Activated CD4-positive, alpha-beta T cell treated with anti-CD3 and anti-CD28 coated beads, Interleukin-2, amount 50 U/mL, for 48 hours (primary cell): ENCODE measurements at regions not wholly inside any gene's neighbourhood (a gene's known extent, or its start where the extent isn't known, plus 50 kb on each side); places are given as distances from the start of the nearest gene placed in this dataset.

ENCODE experiments used
- DNase-seq, 2 experiments: peaks; one replicate each; pipeline ENCODE4 v3.0.0-alpha.2; 2020

- no peak for DNase-seq
These were observed 257.3 kb upstream of the NEIL3 start for GRCh38 chr4:177052211-177052934.

- no peak for DNase-seq
These were observed 252.5 kb upstream of the NEIL3 start for GRCh38 chr4:177057186-177057585.

- no peak for DNase-seq
These were observed 245.6 kb upstream of the NEIL3 start for GRCh38 chr4:177064116-177064515.

- no peak for DNase-seq
These were observed 244.8 kb upstream of the NEIL3 start for GRCh38 chr4:177064729-177065394.

GRCh38 chr4:177066746-177067145 is 242.9 kb upstream of the NEIL3 start:
- no peak for DNase-seq

- DNase-seq = no peak
These were observed 239.1 kb upstream of the NEIL3 start for GRCh38 chr4:177070533-177071058.

GRCh38 chr4:177077095-177077971 is 232.3 kb upstream of the NEIL3 start:
- no peak for DNase-seq

GRCh38 chr4:177079327-177079726 is 230.3 kb upstream of the NEIL3 start:
- DNase-seq = no peak

- DNase-seq = no peak
These were observed 229.3 kb upstream of the NEIL3 start for GRCh38 chr4:177080388-177080787.

- DNase-seq = no peak
These were observed 222.6 kb upstream of the NEIL3 start for GRCh38 chr4:177087060-177087459.

GRCh38 chr4:177087499-177087898 is 222.2 kb upstream of the NEIL3 start:
- no peak for DNase-seq

- DNase-seq = no peak
These were observed 218.2 kb upstream of the NEIL3 start for GRCh38 chr4:177091515-177091914.

GRCh38 chr4:177092807-177093206 is 216.9 kb upstream of the NEIL3 start:
- no peak for DNase-seq

GRCh38 chr4:177093964-177094363 is 215.7 kb upstream of the NEIL3 start:
- DNase-seq = no peak

- no peak for DNase-seq
These were observed 212.4 kb upstream of the NEIL3 start for GRCh38 chr4:177097291-177097690.

GRCh38 chr4:177099211-177099610 is 210.5 kb upstream of the NEIL3 start:
- no peak for DNase-seq

- no peak for DNase-seq
These were observed 209.4 kb upstream of the NEIL3 start for GRCh38 chr4:177100307-177100706.

- DNase-seq = no peak
These were observed 206.1 kb upstream of the NEIL3 start for GRCh38 chr4:177103619-177104018.

GRCh38 chr4:177105536-177105935 is 204.1 kb upstream of the NEIL3 start:
- no peak for DNase-seq

GRCh38 chr4:177107288-177107921 is 202.3 kb upstream of the NEIL3 start:
- no peak for DNase-seq

- no peak for DNase-seq
These were observed 201.0 kb upstream of the NEIL3 start for GRCh38 chr4:177108708-177109107.

GRCh38 chr4:177109769-177110168 is 199.9 kb upstream of the NEIL3 start:
- DNase-seq = no peak

GRCh38 chr4:177116161-177116560 is 193.5 kb upstream of the NEIL3 start:
- no peak for DNase-seq
